H54 (cell line): ENCODE measurements at regions not wholly inside any gene's neighbourhood (a gene's known extent, or its start where the extent isn't known, plus 50 kb on each side); places are given as distances from the start of the nearest gene placed in this dataset.
A peak's percentile ranks its signal among the peaks of the same experiment; 100 is the strongest.

Source experiments
- DNase-seq: peaks from one replicate; pipeline ENCODE4 v3.0.0; 2011; ENCODE audit warnings: low spot score, mixed read lengths; ENCODE audit not compliant: insufficient read length
- FAIRE-seq: peaks from 3 replicates; lab custom pipeline; 2011; peaks lifted over from hg19 to GRCh38; lab: Jason Lieb, UNC
- POLR2A ChIP-seq: IDR thresholded peaks from 2 replicates; pipeline ENCODE4 v1.6.1; 2011; ENCODE audit warnings: low read depth, mild to moderate bottlenecking, low read length

DNA sequence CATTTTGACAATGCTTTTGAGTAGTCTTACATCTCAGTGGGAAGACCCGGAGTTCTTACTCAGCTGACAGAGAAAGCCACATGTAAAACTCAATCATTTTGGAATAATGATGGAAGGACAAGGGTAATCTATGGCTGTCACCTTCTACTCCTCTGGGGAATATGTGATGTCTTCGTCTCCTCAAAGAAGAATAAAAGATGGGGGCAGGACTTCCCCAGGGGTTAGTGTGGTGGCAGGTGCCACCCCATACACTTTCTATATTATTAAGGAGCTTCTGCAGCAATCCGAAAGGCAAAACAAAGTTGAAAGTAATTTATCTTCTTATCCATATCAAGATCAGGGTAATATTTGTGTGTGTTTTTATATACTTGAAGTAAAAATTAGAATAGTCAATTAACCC, 180.4 kb upstream of the TOPAZ1 start:
- FAIRE-seq (no peak), DNase-seq (no peak)
- TF ChIP-seq POLR2A = no peak

DNA sequence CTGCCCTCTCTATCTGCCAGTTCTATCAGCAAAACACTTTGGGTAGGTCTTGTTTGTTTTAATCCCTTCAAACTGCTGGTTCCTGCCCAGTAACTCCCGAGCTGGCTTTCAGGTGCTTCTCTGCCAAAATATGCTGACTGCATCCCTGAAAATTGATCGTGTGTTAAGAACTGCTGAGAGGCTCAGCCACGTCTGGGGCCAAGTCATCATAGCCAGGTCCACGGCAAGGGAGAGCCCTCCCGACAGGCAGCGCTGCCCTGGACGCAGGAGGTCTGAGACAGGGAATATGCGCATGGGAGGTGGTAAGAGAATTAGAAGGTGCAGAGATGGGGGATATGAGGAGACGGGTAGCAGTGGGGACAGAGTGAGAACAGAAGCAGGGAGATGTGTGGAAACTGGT, 179.7 kb upstream of the TOPAZ1 start:
- no peak for TF ChIP-seq POLR2A
- FAIRE-seq (no peak), DNase-seq (no peak)

DNA sequence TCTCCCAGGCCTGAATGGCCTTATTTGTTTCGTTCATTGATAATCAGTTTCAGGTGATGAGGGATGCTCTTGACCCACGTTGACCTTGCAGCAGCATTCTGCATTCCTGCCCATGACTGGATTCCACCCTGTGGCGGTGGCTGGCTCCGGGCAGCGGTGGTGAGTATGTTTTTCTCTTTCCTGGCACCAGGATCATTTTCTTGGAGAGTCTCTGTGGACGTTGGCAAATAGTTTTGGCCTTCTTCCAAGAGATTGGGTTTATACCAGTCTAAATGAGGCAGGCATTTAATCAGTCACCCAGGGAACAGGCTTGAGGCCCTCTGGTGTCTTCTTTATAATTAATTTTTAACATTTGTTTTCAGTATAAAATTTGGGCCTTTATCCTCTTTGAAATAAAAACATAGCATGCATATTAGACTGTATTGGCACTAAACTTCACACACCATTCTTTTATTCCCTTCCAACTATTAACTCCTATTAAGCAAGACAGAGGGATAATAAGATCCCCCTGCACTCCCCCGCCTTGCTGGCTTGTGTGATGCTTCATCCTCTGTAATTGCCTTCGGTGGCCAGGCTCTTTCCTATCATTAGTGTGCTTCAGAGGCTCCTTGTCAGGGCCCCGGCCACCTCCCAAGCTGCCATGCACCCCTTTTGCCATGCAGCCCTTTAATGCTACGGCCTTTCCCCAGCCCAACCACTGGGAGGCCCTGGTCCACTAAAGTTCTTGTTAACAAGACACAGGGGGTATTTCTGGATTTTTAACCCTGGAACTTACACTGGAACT, 176.2 kb upstream of the TOPAZ1 start:
- DNase-seq (peak; percentile 70), FAIRE-seq (no peak)
- no peak for TF ChIP-seq POLR2A

DNA sequence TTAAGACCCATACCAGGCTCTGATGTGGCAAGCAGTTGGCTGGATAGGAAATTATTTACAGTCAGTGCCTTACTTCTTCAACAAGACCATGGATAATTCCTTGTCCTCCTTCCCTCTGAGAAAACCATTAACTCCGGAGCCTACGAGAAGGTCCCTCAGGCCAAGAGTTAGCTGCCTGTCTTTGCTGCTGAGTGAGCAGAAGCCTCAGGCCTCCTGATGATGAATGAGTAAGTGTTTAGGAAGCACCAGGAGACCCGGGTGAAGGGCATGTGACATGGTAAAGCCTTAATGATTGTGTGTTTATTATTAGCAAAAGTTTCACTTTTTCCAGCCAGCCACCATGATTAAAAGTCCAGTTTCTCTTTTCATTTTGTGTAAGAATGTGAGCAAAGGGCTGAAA, 174.9 kb upstream of the TOPAZ1 start:
- TF ChIP-seq POLR2A = no peak

DNA sequence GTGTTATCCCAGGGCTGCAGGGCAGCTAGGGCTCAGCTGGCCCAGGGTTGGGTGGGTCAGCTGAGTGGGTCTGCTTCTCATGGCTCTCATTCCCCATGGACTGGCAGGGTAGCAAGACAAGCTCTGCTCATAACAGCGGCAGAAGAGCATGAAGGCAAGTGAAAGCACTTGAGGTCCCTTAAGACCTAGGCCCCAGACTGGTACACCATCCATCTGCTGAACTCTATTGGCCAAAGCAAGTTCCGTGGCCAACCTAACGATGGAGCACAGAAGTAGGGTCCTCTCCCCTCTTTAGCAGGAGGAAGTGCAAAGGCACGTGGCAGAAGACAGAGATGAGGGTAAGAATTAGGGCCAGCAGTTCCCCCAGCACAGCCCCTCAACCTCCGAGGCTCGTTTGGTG, 174.3 kb upstream of the TOPAZ1 start:
- DNase-seq (no peak), FAIRE-seq (no peak)
- TF ChIP-seq POLR2A = no peak

More for the DNA sequence above, 174.9 kb upstream of the TOPAZ1 start:
- FAIRE-seq (no peak), DNase-seq (no peak)

DNA sequence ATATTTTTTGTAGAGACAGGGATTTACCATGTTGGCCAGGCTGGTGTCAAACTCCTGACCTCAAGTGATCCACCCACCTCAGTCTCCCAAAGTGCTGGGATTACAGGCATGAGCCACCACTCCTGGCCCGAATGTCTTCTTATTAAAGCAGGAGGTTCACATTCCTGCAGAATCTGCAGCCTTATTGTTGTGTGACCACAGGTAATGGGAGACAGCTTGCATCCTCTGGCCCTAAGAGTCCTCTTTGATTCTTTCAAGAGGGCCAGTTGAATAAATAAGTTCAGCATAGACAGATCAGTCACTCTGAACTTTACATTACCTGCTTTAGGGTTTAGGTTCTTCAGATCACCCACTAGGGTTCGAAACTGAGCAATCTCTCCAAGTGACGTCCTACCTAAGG, 172.9 kb upstream of the TOPAZ1 start:
- TF ChIP-seq POLR2A = no peak
- FAIRE-seq (no peak), DNase-seq (no peak)

DNA sequence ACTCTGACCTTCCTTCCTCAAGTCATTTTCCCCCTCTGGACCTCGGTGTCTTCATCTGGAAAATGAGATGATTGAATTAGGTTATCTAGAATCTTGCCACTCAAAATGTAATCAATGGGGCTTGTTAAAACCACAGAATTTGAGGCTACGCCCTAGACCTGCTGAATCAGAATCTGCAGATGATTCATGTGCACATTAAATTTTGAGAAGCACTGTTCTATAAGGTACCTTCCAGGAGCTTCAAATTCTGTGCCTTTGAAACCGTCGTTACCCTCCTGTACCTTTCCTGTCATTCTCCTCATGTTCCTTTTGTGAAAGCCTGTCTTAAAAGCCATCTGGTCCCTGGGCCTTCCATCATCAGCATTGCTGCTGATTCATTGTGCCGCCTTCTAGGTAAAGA, 172.4 kb upstream of the TOPAZ1 start:
- no peak for FAIRE-seq
- no peak for TF ChIP-seq POLR2A
- no peak for DNase-seq

DNA sequence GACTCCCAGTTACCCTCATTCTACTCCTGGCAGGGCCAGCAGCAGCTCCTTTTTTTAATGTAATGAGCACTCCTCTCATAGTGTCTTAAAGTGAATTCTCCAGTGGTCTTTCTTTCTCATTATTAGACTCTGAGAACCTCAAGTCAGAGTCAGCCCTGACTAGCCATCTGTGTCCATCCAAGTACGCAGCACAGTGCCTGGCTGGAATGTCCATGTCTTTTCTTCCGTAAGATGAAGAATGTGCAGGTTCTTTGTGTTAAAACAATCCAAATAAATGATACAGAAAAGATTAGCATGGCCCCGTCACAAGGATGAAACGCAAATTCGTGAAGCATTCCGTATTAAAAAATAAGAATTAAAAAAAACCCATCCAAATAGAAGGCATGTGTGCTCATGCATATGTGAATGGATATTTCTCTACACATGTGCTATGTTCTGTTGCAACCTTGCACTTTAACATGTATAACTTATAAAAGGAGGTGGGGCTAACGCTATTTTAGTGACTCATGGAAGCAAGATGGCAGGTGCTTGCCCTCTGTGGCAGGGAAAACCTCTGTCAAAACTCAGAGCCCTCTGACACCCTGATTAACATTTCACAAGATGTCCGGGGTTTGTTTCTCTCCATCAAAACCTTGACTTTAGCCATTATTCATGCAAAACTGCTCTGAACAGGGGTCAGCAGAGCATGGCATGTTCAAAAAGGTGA, 170.7 kb upstream of the TOPAZ1 start:
- no peak for TF ChIP-seq POLR2A
- FAIRE-seq = no peak
- DNase-seq = no peak

DNA sequence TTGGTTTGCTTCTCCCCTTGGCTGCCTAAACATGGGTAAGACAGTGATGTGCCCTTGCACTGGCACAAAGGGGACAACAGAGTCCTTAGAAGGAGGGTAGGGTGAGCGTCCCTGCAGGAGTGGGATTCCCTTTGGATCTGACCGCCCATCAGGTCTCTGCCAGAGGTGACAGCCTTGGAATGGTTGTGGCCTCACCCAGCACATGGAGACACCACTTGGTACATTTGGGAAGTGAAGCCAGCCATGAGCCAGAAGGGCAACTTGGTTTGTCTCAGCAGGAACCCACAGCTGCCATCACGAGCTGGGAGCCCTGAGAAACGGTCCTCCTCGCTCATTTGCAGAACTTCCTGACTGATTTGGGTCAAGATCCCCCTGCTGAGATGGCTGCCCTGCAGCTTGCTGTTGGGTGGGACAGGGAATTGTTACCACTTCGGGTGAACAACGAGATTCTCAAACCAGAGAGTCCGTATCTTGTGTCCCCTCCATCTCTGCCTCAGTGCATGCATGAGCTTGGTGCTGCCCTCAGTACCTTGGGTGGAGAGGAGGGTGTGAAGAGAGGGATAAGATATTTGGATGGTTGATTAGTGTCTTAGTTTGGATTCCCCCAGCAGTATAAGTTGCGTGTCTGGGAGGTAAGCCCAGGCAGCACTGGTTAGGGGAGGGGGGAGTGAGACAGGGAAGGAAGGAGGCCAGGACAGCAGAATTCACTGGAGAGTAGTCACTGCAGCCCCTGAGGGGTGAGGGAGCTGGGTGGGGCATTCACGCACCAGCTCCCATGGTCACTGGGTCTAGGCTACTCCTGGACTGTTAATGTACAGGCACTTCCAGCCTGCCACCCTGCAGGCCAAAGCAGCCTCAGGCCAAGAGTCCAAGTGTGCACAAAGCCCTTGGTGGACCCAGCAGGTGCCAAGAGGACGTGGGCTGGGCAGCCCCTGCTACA, 168.8 kb upstream of the TOPAZ1 start:
- TF ChIP-seq POLR2A = no peak
- no peak for FAIRE-seq
- DNase-seq = no peak

DNA sequence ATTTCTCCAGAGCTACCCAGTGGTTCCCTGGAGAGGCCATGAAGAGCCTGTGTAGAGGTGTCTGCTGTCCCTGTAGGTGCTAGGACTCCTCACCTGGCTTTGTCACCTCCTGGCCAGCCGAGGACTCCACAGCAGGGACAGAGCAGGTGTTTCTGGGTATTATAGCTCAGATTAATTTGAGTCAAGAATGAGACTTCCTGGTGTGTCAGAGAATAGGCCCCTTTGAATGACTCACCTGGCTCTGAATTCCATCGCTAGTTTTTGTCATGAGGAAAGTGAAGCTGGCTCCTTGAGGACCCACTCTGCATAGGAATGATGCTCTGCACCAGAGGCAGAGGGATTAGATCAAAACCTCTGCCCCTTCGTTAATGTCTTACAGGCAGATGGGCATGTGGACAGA, 167.5 kb upstream of the TOPAZ1 start:
- FAIRE-seq (no peak), DNase-seq (peak; percentile 24)
- TF ChIP-seq POLR2A = no peak

DNA sequence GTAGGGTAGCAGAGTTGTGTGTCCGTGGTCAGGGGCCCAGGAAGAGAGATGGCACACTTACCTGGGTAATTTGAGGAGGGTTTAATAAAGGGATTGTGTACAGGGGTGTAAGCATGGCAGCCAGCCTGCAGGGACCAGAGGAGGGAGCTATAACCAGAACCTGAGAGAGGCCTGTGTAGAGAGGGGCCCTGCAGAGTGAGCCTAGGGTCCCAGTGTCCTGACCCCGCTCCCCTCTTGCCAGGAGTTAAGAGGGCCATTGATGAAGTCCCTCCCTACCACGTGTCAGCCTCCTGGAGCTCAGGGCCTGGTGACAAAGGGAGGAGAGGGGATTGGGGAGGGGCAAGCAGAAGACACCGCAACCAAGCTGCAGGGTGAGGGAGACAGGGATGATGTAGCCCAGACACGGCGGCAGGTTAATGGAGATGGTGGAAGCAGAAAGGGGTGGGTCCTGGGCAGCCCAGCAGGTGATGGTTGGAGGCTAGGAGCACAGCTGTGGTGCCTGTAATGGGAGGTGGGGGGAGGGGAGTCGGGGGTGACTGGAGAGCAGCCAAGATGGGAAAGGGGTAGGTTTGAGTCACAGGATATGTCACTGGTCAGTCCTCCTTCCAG, 165.4 kb upstream of the TOPAZ1 start:
- TF ChIP-seq POLR2A = no peak
- DNase-seq (no peak), FAIRE-seq (no peak)

DNA sequence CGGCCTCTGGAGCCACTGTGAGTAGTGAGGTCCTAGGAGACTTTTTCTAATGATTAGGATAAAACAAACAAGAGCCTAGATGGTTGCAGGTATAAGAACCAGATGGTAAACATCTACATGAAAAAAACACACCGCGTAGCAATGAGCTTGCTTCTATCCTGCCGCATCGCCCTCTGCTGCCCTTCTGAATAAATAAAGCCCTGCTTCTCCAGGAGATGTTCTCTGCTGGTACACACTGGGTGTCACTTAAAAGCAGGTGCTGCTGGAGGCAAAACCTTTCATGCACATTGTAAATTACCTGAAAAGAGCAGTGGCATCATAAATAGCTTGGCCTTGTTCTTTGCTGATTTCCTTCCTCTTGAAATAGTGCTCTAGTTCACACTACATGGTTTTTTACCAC, 164.4 kb upstream of the TOPAZ1 start:
- TF ChIP-seq POLR2A = no peak
- no peak for DNase-seq
- no peak for FAIRE-seq

DNA sequence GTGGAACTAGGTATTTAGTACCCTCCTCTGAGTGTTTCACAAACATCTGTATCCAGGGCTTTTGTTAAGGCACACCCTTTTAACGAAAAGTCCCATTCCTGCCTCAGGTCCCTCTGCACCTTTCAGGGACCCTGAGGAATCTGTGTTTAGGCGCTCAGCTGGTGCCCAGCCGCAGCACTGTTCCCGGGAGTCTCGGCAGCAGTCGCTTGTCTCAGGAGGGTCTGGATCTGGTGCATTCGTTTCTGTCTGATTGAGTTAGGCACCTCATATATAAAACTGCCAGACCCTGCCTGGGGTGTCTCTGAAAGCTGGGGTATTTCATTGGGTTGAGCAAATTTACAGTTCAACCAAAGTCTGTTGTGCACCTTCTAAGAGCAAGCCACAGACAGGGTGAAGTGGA, 162.8 kb upstream of the TOPAZ1 start:
- FAIRE-seq (no peak), DNase-seq (no peak)
- no peak for TF ChIP-seq POLR2A
